A673 (cell line): ENCODE measurements at regions not wholly inside any gene's neighbourhood (a gene's known extent, or its start where the extent isn't known, plus 50 kb on each side); places are given as distances from the start of the nearest gene placed in this dataset.

Experiments
- BruUV-seq: library from RNA; stranded (reverse); fragments of 400-500 nt; replicated peaks from 2 replicates; lab custom pipeline; 2021; lab: Mats Ljungman, UMichigan
- CTCF ChIA-PET: fragments of 300-600 bp; sonication (Branson Sonifier 250); formaldehyde crosslinking; loops from one replicate; lab custom pipeline; 2022; ENCODE audit warnings: antibody characterized with exemption; lab: Charles Lee
- POLR2A ChIA-PET: fragments of 300-600 bp; sonication (Branson Sonifier 250); formaldehyde crosslinking; loops from one replicate; lab custom pipeline; 2022; ENCODE audit warnings: antibody characterized with exemption; ENCODE audit not compliant: low non-redundant PET; lab: Charles Lee
- DNase-seq: peaks from one replicate; pipeline ENCODE4 v3.0.0-alpha.2; 2015; ENCODE audit warnings: low spot score
- H3K27ac ChIP-seq: fragments of 200-600 bp; sonication (generic); 2 replicates; pipeline ENCODE4 v1.5.1; 2016; ENCODE audit warnings: mixed run types, low read depth, mild to moderate bottlenecking, mixed read lengths, antibody characterized with exemption, low read length; ENCODE audit not compliant: poor library complexity, severe bottlenecking
- H3K27me3 ChIP-seq: fragments of 200-600 bp; sonication (generic); replicated peaks from 2 replicates; pipeline ENCODE4 v1.6.1; 2017; ENCODE audit warnings: mixed run types, low read depth, mild to moderate bottlenecking, mixed read lengths, antibody characterized with exemption, low read length; ENCODE audit not compliant: insufficient read depth, poor library complexity
- H3K36me3 ChIP-seq: fragments of 200-600 bp; sonication (generic); 2 replicates; pipeline ENCODE4 v1.6.1; 2016; ENCODE audit warnings: mixed run types, mild to moderate bottlenecking, mixed read lengths, antibody characterized with exemption, low read length; ENCODE audit not compliant: insufficient read depth, poor library complexity, severe bottlenecking
- H3K4me1 ChIP-seq: fragments of 200-600 bp; sonication (generic); 2 replicates; pipeline ENCODE4 v1.6.1; 2017; ENCODE audit warnings: mixed run types, mild to moderate bottlenecking, mixed read lengths, antibody characterized with exemption, low read length; ENCODE audit not compliant: insufficient read depth, poor library complexity, severe bottlenecking
- H3K4me3 ChIP-seq: fragments of 200-600 bp; sonication (generic); 2 replicates; pipeline ENCODE4 v1.5.1; 2016; ENCODE audit warnings: low read depth, mixed run types, mild to moderate bottlenecking, mixed read lengths, low read length; ENCODE audit not compliant: poor library complexity, severe bottlenecking
- H3K9me3 ChIP-seq: fragments of 200-600 bp; sonication (generic); 2 replicates; pipeline ENCODE4 v1.6.1; 2016; ENCODE audit warnings: mixed run types, low read depth, mild to moderate bottlenecking, mixed read lengths, antibody characterized with exemption, low read length; ENCODE audit not compliant: poor library complexity, severe bottlenecking
- CTCF ChIP-seq: fragments of 300-800, 200-600 bp; sonication (generic); conservative IDR thresholded peaks from 2 replicates; pipeline ENCODE4 v1.5.1; 2017; ENCODE audit warnings: low read depth, mild to moderate bottlenecking, antibody characterized with exemption, low read length, moderate library complexity, mixed read lengths
- EZH2 ChIP-seq: fragments of 200-600 bp; sonication (generic); IDR thresholded peaks from 2 replicates; pipeline ENCODE4 v1.6.1; 2017; ENCODE audit warnings: borderline replicate concordance, low read depth, mild to moderate bottlenecking, mixed read lengths, antibody characterized with exemption, low read length; ENCODE audit not compliant: poor library complexity, severe bottlenecking
- intact Hi-C: fragments of 100-400 bp; cut with micrococcal nuclease; formaldehyde crosslinking; loops from one replicate; pipeline ENCODE4 v1.10.0; 2022; ENCODE audit not compliant: unreplicated experiment

- POLR2A ChIA-PET: no interaction called here
- intact Hi-C loops: no loop called here
Measured at GRCh38 chr5:67974054-67974453, 241.5 kb upstream of the PIK3R1 start.

GRCh38 chr5:67971971-67972821, 243.4 kb upstream of the PIK3R1 start:
- no peaks in the 10 kb centered on the region for H3K27me3 ChIP-seq
- no peak overlapping the region for H3K27ac ChIP-seq
- intact Hi-C loops: loop anchor here (1.0 kb wide), 1 partner anchor 27 kb away; no protein-coding TSS in a partner anchor
- TF ChIP-seq CTCF (no peak), EZH2 (no peak)
- H3K4me3 ChIP-seq: no peak overlapping the region
- BruUV-seq: no TSS peak
- no peak for DNase-seq
- peaks cover 14% of the 10 kb centered on the region for H3K4me1 ChIP-seq
- ChIA-PET CTCF (no interaction called here), POLR2A (no interaction called here)
- no peaks in the 10 kb centered on the region for H3K9me3 ChIP-seq
- no peaks in the 10 kb centered on the region for H3K36me3 ChIP-seq

More at GRCh38 chr5:67974054-67974453, 241.5 kb upstream of the PIK3R1 start:
- Histone ChIP-seq H3K4me1 (peaks cover 14% of the 10 kb centered on the region), H3K4me3 (no peak overlapping the region), H3K27me3 (no peaks in the 10 kb centered on the region), H3K27ac (no peak overlapping the region), H3K36me3 (no peaks in the 10 kb centered on the region), H3K9me3 (no peaks in the 10 kb centered on the region)
- TF ChIP-seq EZH2 (no peak), CTCF (no peak)
- CTCF ChIA-PET: no interaction called here
- BruUV-seq: no TSS peak
- no peak for DNase-seq

GRCh38 chr5:67971223-67971830, 244.2 kb upstream of the PIK3R1 start:
- POLR2A ChIA-PET: interaction anchor here (0.6 kb wide), 1 partner anchor 244 kb away, joined by 3 read pairs; the partner anchor contains the start of gene PIK3R1
- H3K4me3 ChIP-seq: no peak overlapping the region
- peaks cover 14% of the 10 kb centered on the region for H3K4me1 ChIP-seq
- TF ChIP-seq EZH2 (no peak), CTCF (no peak)
- no TSS peak for BruUV-seq
- H3K27me3 ChIP-seq: no peaks in the 10 kb centered on the region
- peak; percentile 52 for DNase-seq
- H3K27ac ChIP-seq: no peak overlapping the region
- no peaks in the 10 kb centered on the region for H3K9me3 ChIP-seq
- no peaks in the 10 kb centered on the region for H3K36me3 ChIP-seq
- CTCF ChIA-PET: no interaction called here
- intact Hi-C loops: loop anchor here (1.0 kb wide), 1 partner anchor 28 kb away; no protein-coding TSS in a partner anchor
